ENCODE measurements at regions not wholly inside any gene's neighbourhood (a gene's known extent, or its start where the extent isn't known, plus 50 kb on each side); places are given as distances from the start of the nearest gene placed in this dataset.

DNA sequence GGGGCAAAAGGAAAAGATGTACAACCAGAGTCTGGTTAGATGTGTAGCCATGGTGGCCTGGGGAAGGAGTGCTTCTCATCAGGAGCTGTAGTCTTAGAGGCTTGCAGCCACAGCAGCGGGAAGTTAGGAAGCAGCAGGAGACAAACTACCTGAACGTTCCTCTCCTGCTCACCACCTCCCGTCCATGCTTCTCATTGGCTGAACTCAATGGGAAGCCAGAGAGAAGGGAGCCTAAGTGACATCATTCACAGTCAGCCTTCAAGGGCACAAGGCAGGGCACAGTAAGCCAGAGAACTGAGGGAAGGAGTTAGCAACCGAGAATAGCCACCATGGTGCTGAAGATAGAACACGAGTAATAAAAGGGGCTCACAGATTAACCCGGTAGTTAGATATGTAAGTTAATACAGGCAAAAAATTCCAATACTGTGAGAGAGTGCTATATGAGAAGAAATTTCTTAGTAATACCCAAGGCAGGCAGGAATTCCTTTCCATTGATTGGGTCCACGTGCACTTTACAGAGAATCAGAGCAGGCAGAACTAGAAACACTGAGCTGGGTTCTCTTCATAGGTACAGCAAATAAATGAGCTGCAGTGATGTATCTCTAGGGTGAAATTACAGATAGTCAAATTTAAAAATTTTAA lies 391.5 kb upstream of the DACH1 start:
- Histone ChIP-seq H3K4me1 (ENCODE audit: control insufficient read depth in 1 of 2, insufficient read depth in 2 of 2, low read length in 2 of 2) (no peaks in the 10 kb centered on the region), H3K9me3 (replicated peaks in 1 of 2; ENCODE audit: control insufficient read depth in 1 of 2, insufficient read depth in 1 of 2, low read length in 2 of 2) (no peaks in the 10 kb centered on the region), H3K4me3 (replicated peaks in 1 of 3; ENCODE audit: low read depth in 2 of 3, low read length in 3 of 3) (no peak overlapping the region), H3K79me2 (ENCODE audit: insufficient read depth, low read length) (no peaks in the 10 kb centered on the region), H3K36me3 (replicated peaks in 1 of 2; ENCODE audit: control insufficient read depth in 1 of 2, insufficient read depth in 2 of 2, low read length in 2 of 2) (no peaks in the 10 kb centered on the region), H4K20me1 (ENCODE audit: insufficient read depth, low read length) (no peaks in the 10 kb centered on the region), H3K27ac (ENCODE audit: low read depth in 1 of 2, low read length in 2 of 2) (no peak overlapping the region), H2AFZ (ENCODE audit: insufficient read depth, low read depth, low read length, poor library complexity, severe bottlenecking) (no peak overlapping the region), H3K4me2 (replicated peaks; ENCODE audit: extremely low read depth, low read length, poor library complexity, severe bottlenecking) (no peak overlapping the region), H3K27me3 (ENCODE audit: control insufficient read depth in 2 of 2, insufficient read depth in 2 of 2, low read length in 2 of 2) (no peaks in the 10 kb centered on the region), H3K9ac (ENCODE audit: insufficient read depth, low read length, poor library complexity, severe bottlenecking) (no peak overlapping the region)
- DNase-seq = no peak
- intact Hi-C loops (cut with micrococcal nuclease) = no loop called here
- Mint-ChIP-seq H3K4me1 (no peaks in the 10 kb centered on the region), H3K4me3 (no peak overlapping the region), H3K27me3 (ENCODE audit: low read depth in 3 of 3) (no peaks in the 10 kb centered on the region), H3K27ac (no peak overlapping the region), H3K36me3 (no peaks in the 10 kb centered on the region), H3K9me3 (peaks cover 0 to 3% (median 0%) of the 10 kb centered on the region in 7 donors)
- no peak for TF ChIP-seq CTCF (IDR thresholded peaks at IDR 0.05)
- WGBS (ENCODE audit: insufficient coverage) = 93% methylated on average over 5 of the region's 7 CpGs

GRCh38 chr13:72255908-72256307 lies 388.9 kb upstream of the DACH1 start:
- H4K20me1 ChIP-seq (ENCODE audit: insufficient read depth, low read length) = no peaks in the 10 kb centered on the region
- H3K79me2 ChIP-seq (ENCODE audit: insufficient read depth, low read length) = no peaks in the 10 kb centered on the region
- H3K36me3 Mint-ChIP-seq = no peaks in the 10 kb centered on the region
- intact Hi-C loops (cut with micrococcal nuclease) = no loop called here
- peaks cover 0 to 1% (median 0%) of the 10 kb centered on the region in 3 donors for H3K27me3 Mint-ChIP-seq (ENCODE audit: low read depth in 3 of 3)
- no peak overlapping the region for H3K4me3 ChIP-seq (replicated peaks in 1 of 3; ENCODE audit: low read depth in 2 of 3, low read length in 3 of 3)
- H3K9me3 ChIP-seq (replicated peaks in 1 of 2; ENCODE audit: control insufficient read depth in 1 of 2, insufficient read depth in 1 of 2, low read length in 2 of 2) = no peaks in the 10 kb centered on the region
- no peaks in the 10 kb centered on the region for H3K27me3 ChIP-seq (ENCODE audit: control insufficient read depth in 2 of 2, insufficient read depth in 2 of 2, low read length in 2 of 2)
- no peak for DNase-seq
- no peaks in the 10 kb centered on the region for H3K4me1 ChIP-seq (ENCODE audit: control insufficient read depth in 1 of 2, insufficient read depth in 2 of 2, low read length in 2 of 2)
- peak overlapping the region in 1 of 7 donors; percentile 26 for H3K27ac Mint-ChIP-seq
- H3K4me2 ChIP-seq (replicated peaks; ENCODE audit: extremely low read depth, low read length, poor library complexity, severe bottlenecking) = no peak overlapping the region
- no peaks in the 10 kb centered on the region for H3K4me1 Mint-ChIP-seq
- 71% methylated on average over 1 of the region's 7 CpGs for WGBS (ENCODE audit: insufficient coverage)
- no peak overlapping the region for H2AFZ ChIP-seq (ENCODE audit: insufficient read depth, low read depth, low read length, poor library complexity, severe bottlenecking)
- no peak overlapping the region for H3K27ac ChIP-seq (ENCODE audit: low read depth in 1 of 2, low read length in 2 of 2)
- peaks cover 0 to 3% (median 0%) of the 10 kb centered on the region in 7 donors for H3K9me3 Mint-ChIP-seq
- no peaks in the 10 kb centered on the region for H3K36me3 ChIP-seq (replicated peaks in 1 of 2; ENCODE audit: control insufficient read depth in 1 of 2, insufficient read depth in 2 of 2, low read length in 2 of 2)
- no peak overlapping the region for H3K4me3 Mint-ChIP-seq
- no peak for TF ChIP-seq CTCF (IDR thresholded peaks at IDR 0.05)
- no peak overlapping the region for H3K9ac ChIP-seq (ENCODE audit: insufficient read depth, low read length, poor library complexity, severe bottlenecking)

Data from CD14-positive monocyte (primary cell).